HG02973 (cell line): ENCODE measurements at regions not wholly inside any gene's neighbourhood (a gene's known extent, or its start where the extent isn't known, plus 50 kb on each side); places are given as distances from the start of the nearest gene placed in this dataset.

ENCODE experiments used
- ATAC-seq: cut with Tn5 transposase; IDR thresholded peaks from one replicate; pipeline ENCODE4 v1.9.1; 2021; ENCODE audit warnings: moderate library complexity; ENCODE audit not compliant: unreplicated experiment

DNA sequence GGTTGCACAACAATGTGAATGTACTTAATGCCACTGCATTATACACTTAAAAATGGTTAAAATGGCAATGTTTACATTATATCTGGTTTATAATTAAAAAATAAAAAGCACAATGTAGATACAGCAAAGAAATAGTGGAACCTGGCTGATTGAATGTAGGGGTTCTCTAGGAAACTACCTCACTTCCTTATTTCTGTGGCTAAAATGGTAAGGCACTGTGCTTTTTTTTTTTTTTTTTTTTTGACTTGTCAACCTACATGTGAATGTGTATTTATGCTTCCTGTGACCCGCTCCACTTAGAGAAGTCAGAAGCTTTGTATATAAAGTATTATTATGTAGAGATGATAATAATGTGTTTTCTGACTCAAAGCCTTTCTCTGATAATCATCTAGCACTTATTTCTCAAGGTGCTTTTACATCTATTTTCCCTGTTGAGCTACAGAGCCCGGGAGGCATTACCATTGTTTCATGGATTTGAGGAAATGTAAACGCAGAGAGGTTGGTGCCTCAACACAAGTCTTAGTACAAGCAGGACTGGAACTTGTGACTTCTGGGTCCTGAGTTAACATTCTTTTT, 55.0 kb downstream of the SOX4 start:
- ATAC-seq: no peak

DNA sequence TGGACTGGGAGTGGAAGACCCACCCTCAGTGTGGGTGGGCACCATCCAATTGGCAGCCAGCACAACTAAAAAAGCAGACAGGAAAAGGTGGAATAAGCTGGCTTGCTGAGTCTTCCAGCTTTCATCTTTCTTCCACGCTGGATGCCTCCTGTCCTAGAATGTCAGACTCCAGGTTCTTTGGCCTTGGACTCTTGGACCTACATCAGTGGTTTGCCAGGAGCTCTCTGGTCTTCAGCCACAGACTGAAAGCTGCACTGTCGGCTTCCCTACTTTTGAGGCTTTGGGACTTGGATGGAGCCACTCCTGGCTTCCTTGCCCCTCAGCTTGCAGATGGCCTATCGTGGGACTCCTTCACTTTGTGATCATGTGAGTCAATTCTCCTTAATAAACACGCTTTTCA, 59.8 kb downstream of the SOX4 start:
- no peak for ATAC-seq

DNA sequence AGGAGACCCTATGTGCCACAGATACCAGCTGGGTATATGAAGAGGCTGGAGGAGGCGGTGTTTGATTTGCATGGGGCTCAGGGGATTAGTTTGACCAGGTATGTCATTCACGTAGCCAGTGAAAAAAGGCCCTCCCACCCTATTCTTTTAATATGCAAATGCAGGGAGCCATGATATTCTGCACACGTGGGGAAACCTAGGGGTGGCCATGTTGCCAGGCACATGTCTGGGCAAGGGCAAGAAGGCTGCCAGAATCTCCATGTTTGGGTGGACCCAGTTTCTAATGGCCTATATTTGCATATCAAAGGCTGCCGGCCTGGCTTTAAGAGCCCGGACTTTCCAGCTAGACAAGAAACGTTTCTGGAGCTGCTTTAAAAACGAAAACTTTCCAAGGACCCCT, 60.4 kb downstream of the SOX4 start:
- ATAC-seq: no peak

DNA sequence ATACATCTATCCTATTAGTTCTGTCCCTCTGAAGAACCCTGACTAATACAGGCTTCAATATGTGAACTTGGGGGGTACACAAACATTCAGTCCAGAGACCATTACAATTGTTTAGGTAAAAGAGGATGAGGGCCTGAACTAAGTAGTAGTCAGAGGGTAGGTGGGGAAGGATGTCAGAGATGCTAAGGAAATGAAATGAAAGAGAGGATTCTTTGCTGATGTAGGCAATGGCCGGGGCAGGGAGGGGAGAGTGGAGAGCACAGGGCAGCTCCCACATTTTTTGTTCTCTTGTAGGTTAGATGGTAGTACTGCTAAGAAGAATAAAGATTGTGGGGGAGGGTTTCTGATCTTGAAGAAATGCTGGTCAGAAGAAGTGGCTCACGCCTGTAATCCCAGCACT, 60.8 kb downstream of the SOX4 start:
- ATAC-seq: no peak

DNA sequence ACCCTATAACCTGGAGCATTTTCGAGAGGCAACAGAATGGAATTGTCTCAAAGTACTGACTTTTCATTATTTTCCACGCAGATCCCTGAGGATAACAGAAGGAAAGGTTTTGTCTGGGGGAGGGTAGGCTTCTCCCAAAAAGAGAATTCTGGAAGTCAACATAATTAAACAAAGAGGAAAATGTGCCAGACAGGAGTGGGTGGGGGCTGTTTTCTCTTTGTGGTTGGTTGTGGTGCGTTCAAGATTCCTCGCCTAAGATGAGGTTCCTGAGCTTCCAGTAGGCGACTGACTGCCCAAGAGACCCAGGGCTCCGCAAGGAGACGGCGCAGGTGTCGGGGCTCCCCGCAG, 70.4 kb downstream of the SOX4 start:
- ATAC-seq: no peak

DNA sequence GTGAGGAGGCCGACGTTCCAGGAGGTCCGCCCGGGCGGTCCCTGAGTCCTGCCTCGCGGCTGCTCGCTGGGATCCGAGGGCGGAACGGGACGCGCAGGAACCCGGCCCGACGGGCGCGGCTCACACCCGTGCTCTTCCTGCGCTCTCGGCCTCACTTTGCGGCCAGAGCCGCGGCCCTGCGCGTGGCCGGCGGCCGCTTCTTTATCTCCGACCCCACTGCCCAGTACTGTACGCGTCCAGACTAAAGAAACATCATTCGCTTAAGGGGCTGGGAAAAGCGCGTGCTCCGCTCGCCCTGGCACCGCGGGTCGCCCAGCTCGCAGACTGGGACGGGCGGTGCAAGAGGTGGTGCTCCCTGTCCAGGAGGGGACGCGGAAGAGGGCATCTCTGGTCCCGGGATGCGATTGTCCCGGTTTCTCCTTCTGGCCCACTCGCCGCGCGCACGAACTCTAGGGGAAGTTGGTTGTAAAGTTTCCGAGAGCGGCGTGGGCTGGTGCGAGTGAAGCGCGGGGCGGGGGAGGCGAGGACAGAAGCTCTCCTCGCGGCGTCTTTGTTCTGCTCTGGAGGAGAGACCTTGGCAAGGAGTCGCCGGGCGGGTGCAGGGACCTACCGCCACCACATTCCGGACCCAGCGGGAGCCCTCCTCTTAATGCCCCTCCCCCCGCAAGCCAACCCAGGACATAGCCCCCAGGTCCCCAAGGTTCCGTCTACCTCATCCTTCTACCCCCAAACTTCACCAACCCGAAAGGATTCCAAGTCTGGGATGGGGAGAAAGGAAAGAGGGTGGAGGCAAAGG, 71.0 kb downstream of the SOX4 start:
- ATAC-seq: no peak

DNA sequence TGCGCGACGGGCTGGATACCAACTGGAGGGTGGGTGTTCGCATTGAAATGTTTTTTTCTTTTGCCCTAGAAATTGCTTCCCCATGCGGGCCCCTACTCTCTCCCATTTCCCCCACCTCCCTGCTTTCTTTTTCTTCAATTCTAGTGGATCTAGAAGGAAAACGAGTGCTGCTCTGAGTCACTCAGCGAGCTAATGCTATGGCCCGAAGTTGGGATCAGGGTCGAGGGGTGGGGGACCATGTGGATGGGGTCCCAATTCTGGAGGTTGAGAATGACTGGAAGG, 71.5 kb downstream of the SOX4 start:
- no peak for ATAC-seq

DNA sequence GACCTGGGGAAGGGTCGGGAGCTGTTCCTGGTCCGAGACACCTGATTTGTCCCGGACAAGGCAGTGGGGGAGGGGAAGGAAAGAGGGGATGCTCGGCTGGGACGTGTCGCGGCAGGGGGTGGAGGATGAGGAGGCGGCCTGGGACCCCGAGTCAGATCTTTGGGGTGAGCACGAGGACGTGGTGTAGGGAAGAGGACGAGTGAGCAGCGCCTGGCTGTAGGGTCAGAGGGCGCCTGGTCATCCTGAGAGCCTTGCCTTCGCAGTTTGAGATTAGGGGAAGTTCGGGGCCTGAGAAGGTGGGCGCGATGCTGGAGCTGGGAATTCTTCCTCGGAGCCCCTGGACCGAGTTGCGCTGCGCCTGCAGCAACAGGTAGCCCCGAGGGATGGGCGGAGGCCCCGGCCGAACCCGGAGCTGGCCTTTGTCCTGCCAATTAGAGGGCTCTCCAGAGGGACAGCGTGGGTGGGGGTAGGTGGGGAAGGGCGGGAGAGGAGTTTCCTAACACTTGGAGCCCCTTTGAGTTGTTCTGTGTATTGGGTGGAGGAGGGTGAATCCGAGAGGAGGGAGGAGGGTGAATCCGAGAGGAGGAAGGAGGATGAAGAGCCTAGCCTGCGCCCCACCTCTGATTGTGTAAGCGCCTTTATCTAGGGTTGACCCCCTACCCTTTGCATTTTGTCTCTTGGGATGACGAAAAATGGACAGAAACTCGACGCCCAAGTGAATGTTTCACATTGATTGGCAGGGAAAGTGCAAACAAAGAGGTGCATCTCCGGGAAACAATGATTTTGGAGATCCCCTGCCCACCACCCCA, 72.0 kb downstream of the SOX4 start:
- ATAC-seq: no peak

DNA sequence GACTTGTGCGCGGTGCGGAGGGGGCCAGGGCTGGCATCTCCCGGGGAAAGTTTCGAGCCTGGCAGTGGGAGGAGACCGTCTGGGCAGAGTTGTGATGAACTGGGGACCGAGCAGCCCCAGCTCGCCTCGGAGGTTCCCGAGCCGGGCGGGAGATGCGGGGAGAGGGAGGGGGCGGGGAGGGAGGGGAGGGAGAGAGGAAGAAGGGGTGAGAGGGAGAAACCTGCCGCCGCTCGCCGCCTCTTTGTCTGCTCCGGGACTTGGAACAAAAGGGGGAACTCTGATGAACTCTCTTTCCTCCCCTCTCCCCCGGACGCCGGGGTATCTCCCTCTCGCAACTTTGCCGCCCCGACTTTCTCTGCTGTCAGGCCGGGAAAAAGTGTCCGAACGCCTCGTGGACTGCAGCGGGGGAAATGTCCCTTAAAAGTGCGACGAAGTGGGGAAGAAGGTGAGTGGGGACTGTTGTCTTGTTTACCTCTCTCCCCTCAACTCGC, 72.7 kb downstream of the SOX4 start:
- no peak for ATAC-seq

DNA sequence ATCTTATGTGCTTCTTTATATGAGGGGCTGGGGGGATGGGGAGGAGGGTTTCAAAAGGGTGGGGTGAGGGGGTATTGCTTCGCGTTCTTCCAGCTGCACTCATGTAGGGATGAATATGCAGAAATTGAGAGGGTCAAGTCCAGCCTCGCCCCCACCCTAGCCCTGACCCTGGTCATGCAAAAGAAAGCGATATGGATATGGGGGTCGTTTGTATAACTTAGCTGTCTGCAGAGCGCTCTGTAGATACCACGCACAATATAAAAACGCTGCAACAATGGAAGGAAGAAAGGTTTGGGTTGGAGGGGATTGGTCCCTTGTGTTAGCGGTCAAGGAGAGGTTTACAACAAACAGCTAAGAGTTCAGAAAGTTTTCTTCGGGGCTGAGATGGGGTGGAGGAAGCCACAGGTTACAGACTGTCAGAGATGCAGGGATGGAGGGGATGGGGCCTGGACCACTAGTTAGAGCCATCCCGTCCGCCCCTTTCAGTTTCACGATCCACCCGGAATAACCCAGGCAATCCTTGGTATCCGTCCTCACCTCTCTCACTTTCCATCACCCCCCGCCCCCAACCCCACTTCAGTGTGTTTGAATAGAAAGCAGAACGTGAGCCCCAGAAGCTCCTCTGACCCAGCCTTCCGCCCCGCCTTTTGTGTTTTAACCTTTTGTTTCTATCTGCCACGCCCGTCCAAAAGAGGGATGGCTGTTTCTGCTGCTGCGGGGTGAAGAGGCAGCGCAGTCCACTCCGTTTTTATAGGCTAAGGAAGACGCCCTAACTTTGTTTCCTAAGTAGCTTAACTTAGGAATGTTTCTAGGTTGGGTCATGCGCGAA, 73.5 kb downstream of the SOX4 start:
- ATAC-seq: no peak

DNA sequence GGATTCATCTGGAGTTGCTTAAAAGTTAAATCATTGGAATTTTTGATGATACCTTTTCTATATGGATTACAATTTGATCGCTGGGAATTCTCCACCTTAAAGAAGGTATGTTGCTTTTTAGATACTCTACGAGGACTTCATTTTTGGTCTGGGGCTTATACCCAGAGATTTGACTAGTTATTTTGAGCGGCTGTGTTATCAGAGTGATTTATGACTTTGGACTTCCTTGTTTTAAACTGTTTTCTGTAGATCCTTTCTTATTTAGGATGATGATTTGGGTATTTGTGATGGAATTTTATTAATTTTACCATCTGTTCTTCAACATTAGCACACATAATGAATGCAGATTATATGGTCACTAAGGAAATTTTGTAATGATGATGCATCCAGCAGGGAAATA, 75.2 kb downstream of the SOX4 start:
- no peak for ATAC-seq

DNA sequence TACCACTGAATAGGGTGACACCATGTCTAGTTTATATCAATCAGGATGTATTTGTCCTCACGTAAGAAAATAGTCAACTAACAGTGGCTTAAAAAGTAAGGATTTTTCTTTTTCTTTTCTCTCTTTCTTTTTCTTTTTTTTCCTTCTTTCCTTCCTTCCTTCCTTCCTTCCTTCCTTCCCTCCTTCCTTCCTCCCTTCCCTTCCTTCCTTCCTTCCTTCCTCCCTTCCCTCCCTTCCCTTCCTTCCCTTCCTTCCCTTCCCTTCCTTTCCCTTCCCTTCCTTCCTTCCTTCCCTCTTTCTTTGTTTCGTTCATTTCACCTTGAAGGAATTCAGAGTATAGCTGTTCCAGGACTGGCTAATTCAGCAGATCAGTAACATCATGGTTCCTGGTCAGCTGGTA, 83.2 kb downstream of the SOX4 start:
- ATAC-seq: no peak

DNA sequence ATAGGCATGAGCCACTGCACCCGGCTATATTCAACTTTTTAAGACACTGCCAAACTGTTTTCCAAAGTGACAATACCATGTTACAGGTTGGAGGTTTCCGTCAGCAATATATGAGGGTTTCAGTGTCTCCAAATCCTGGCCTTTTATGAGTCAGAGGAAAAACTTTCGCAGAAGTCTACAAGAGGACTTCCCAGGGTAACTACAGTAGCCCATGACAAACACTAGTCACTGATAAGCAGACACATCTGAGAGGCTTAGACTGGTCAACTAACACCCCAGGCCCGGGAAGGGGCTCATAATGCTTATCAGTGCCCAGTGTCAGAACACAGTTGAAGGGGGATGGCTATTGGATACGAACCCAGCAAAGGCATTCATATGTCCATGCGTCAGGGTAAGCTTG, 85.4 kb downstream of the SOX4 start:
- no peak for ATAC-seq

DNA sequence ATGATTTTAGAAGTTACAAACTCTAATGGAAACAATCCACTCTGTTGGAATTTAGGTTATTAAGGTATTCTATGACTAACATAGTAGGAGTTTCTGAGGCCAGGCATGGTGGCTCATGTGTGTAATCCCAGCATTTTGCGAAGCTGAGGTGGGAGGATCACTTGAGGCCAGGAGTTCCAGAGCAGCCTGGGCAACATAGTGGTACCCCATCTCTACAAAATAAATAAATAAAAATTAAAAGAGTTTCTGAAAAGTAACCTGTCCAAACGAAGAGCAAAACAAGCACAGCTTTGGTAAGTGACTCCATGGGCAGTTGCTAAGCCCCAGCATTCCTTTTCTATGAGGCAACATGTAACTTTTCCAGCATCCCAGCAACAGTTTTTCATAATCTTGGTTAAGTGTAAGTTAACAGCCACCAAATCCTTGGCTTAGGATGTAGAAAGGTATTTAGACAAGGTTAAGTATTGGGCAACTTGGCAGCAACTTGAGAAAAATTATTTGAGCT, 86.3 kb downstream of the SOX4 start:
- ATAC-seq: no peak

DNA sequence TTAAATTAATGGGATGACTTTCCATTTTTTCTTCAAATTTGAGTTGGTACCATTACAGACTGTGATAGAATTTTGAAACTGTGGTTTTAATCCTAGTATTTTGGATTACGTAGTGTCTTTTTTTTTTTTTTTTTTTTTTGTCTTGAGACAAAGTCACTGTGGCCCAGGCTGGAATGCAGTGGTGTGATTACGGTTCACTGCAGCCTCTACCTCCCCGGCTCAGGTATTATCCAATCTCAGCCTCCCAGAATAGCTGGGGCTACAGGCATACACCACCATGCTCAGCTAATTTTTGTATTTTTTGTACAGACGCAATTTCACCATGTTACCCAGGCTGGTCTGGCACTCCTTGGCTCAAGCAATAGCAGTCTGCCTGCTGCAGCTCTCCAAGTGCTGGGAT, 87.1 kb downstream of the SOX4 start:
- no peak for ATAC-seq

DNA sequence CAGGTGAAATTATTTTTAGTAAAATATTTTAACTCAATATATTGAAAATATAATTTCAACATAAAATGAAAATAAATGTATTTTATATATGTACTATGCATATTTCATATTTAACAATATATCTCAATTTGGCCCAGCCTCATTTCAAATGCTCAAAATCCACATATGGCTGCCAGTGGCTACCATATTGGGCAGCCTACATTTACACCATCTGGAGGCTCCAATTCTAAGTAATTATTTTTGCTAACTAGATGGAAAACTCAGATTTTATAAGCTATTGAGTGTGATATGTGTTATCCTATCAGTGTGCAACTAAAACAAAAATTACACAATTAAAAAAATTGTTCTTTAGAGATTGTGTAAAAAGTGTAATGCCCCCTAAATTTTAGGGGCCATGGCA, 96.9 kb downstream of the SOX4 start:
- no peak for ATAC-seq

DNA sequence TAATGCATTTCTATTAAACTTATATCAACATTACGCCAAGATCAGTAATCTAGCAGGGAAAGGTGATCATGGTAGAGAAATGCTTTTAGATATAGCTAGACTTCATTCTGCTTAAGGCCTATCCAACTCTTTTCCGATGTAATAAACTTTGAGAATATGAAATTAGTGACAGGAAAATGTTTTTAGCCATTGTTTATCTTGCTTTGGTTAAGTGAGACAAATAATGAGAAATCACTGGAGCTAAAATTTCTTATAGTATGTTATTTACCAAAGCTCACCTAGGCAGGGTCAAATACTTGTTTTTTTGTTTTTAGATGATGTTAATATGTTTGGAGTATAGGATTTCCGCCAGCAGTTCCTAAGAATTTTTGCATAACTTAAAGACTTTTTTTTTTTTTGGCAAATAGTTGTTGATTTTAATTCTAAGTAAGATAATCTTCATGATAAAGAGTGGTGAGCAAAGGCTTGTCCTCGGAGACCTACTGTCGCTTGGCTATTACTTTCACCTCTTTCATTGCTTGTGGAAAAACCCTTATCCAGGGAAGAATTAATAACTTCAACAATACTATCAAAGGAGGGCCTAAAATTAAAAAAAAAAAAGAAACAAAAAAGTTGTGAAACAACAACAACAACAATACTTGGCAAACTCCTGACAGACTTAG, 98.3 kb downstream of the SOX4 start:
- ATAC-seq: no peak

DNA sequence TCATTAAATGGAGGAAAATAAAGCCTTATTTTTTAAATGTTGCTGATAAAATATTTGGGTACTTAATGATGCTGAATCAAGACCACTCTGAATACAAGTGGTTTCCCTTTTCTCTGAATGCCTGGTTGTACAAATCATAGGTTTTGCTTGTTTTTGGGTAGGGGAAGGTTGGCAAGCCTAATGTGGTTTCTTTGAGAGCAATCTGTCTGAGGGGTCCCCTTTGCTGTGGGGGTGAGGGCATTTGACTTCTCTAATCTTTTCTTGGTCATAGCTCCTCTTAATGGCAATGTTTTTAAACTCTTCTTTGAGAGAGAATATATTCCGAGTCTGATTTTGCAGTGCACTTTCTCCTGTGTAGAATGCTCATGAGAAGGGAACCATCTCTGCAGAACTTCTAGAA, 99.2 kb downstream of the SOX4 start:
- no peak for ATAC-seq

DNA sequence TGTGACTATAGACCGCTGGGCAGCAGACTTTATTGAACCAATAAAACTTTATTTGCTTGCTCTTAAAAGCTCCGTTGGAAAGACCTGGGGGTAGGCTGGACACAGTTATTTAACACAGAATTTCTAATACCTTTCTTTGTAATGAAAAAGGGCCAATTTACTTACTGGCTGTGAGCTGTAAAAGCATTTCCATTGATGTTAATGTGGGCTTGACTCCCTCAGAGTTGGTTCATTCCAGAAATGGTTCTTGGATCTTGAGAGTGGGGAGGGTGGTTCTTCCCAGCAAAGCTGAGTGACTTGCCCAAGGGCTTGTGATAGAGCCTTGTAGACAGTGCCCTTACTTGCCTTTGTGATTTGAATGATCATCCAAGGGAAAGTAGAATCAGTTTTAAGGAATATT, 100.6 kb downstream of the SOX4 start:
- ATAC-seq: no peak

DNA sequence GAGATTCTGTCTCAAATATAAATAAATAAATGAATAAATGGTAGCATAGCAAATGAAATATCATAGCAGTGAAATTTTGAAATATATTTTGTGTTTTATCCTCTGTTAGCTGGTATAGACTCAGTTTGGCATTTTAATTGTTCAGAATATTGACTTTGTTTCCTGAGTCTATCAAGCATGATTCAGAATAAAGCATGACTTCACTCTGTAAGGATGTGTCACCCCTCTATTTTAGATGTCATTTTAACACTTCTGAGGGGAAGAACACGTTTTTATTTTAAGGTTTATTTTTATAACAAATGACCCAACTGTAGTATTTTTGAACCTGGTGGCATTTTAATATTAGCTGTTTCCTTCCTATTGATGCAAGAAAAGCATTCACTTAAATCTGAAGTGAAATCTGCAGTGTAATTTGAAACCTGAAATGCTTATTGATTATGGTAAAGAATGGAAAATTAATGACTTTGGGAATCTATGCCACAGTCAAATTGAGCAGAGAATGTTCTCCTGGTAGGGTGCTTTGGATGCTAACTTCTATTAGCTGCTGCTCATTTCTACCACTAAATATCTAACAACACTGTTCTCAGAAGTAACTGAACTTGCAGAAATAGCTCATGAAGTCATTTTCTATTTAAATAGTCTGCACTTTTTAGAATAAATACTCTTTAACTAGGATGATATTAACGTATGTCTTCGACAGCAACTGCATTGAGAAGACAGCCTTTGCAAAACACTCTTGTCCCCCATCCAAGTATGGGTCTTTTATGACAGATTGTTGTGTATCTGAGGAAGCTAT, 114.2 kb downstream of the SOX4 start:
- no peak for ATAC-seq
